OCI-LY1 (cell line): ENCODE measurements at regions not wholly inside any gene's neighbourhood (a gene's known extent, or its start where the extent isn't known, plus 50 kb on each side); places are given as distances from the start of the nearest gene placed in this dataset.

Experiments used
- H2AFZ ChIP-seq: fragments of 200-600 bp; sonication (generic), shearing (Covaris generic); 2 replicates; pipeline ENCODE4 v1.6.0; 2014; ENCODE audit warnings: antibody characterized with exemption, mild to moderate bottlenecking, low read length
- H3F3A ChIP-seq: fragments of 200-600 bp; sonication (generic), shearing (Covaris generic); 2 replicates; pipeline ENCODE4 v1.6.0; 2014; ENCODE audit warnings: mild to moderate bottlenecking, antibody characterized with exemption, low read length, moderate library complexity; ENCODE audit not compliant: insufficient read depth
- H3K27ac ChIP-seq: fragments of 200-600 bp; sonication (generic); 2 replicates; pipeline ENCODE4 v1.5.1; 2014; ENCODE audit warnings: low read length, mixed run types, mild to moderate bottlenecking, low read depth; ENCODE audit not compliant: poor library complexity, severe bottlenecking
- H3K27me3 ChIP-seq: fragments of 200-600 bp; sonication (generic); 2 replicates; pipeline ENCODE4 v1.6.0; 2014; ENCODE audit warnings: antibody characterized with exemption, mild to moderate bottlenecking, low read length, moderate library complexity; ENCODE audit not compliant: insufficient read depth
- H3K36me3 ChIP-seq: fragments of 200-600 bp; sonication (generic); 2 replicates; pipeline ENCODE4 v1.6.1; 2014; ENCODE audit warnings: mild to moderate bottlenecking, antibody characterized with exemption, low read length, moderate library complexity, mixed read lengths; ENCODE audit not compliant: insufficient read depth
- H3K4me1 ChIP-seq: fragments of 200-600 bp; sonication (generic); 2 replicates; pipeline ENCODE4 v1.5.1; 2014; ENCODE audit warnings: mild to moderate bottlenecking, low read length, moderate library complexity; ENCODE audit not compliant: insufficient read depth, severe bottlenecking
- H3K4me2 ChIP-seq: fragments of 200-600 bp; sonication (generic), shearing (Covaris generic); 2 replicates; pipeline ENCODE4 v1.6.1; 2014; ENCODE audit warnings: low read length
- H3K4me3 ChIP-seq: fragments of 200-600 bp; sonication (generic); 2 replicates; pipeline ENCODE4 v1.5.1; 2014; ENCODE audit warnings: low read length, low read depth, mild to moderate bottlenecking, mixed read lengths; ENCODE audit not compliant: poor library complexity, severe bottlenecking
- H3K79me2 ChIP-seq: fragments of 200-600 bp; shearing (Covaris generic); 2 replicates; pipeline ENCODE4 v1.6.1; 2016; ENCODE audit warnings: mixed run types, low read length, mixed read lengths; ENCODE audit not compliant: insufficient read depth
- H3K9ac ChIP-seq: fragments of 200-600 bp; sonication (generic), shearing (Covaris generic); 2 replicates; pipeline ENCODE4 v1.6.1; 2014; ENCODE audit warnings: mild to moderate bottlenecking, low read length, mixed read lengths
- H3K9me2 ChIP-seq: fragments of 200-600 bp; sonication (generic), shearing (Covaris generic); 2 replicates; pipeline ENCODE4 v1.6.1; 2014; ENCODE audit warnings: low read depth, mild to moderate bottlenecking, low read length, mixed read lengths
- H3K9me3 ChIP-seq: fragments of 200-600 bp; shearing (Covaris generic); 2 replicates; pipeline ENCODE4 v1.6.1; 2014; ENCODE audit warnings: low read length, mixed read lengths
- H4K20me1 ChIP-seq: fragments of 200-600 bp; sonication (generic), shearing (Covaris generic); 2 replicates; pipeline ENCODE4 v1.6.0; 2016; ENCODE audit warnings: mild to moderate bottlenecking, low read length; ENCODE audit not compliant: insufficient read depth
- CTCF ChIP-seq: fragments of 200-600 bp; sonication (generic), shearing (Covaris generic); IDR thresholded peaks from 2 replicates; pipeline ENCODE4 v1.5.1; 2017; ENCODE audit warnings: mild to moderate bottlenecking, antibody characterized with exemption, low read length, moderate library complexity, mixed read lengths
- EZH2 ChIP-seq: fragments of 200-600 bp; sonication (generic), shearing (Covaris generic); IDR thresholded peaks from 2 replicates; pipeline ENCODE4 v1.8.0; 2017; ENCODE audit warnings: borderline replicate concordance, mixed run types, mild to moderate bottlenecking, antibody characterized with exemption, low read length, moderate library complexity, mixed read lengths

- Histone ChIP-seq H3K36me3 (no peaks in the 10 kb centered on the region), H3K4me3 (no peak overlapping the region), H3K9me3 (no peaks in the 10 kb centered on the region), H3F3A (no peaks in the 10 kb centered on the region), H3K9ac (no peak overlapping the region), H3K4me2 (no peak overlapping the region), H2AFZ (no peak overlapping the region), H3K79me2 (no peaks in the 10 kb centered on the region), H3K4me1 (no peaks in the 10 kb centered on the region), H3K27me3 (no peaks in the 10 kb centered on the region), H4K20me1 (no peaks in the 10 kb centered on the region), H3K9me2 (no peaks in the 10 kb centered on the region), H3K27ac (no peak overlapping the region)
- TF ChIP-seq CTCF (no peak), EZH2 (no peak)
Observed at GRCh38 chr2:129488376-129488775, 491.1 kb upstream of the RAB6C start.

DNA sequence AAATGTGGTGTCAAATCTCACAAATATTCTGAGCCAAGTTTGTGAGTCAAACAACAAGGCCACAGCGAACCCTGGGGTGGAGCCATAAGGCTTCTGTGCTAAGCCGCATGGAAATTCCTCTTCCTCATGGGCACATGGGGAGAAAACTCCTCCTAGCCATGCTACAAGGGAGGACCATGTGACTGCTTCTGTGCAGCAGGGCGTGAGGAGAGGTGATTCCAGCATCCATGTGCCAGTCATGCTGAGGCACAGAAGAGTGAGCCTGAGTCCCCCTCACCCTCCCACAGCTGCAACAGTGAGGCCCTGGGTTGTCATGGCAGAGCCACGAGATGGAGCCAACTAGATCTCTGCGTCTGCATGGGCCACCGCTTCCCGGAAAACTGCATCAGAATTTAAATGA, 488.8 kb upstream of the RAB6C start:
- Histone ChIP-seq H3K36me3 (no peaks in the 10 kb centered on the region), H3K4me3 (no peak overlapping the region), H4K20me1 (no peaks in the 10 kb centered on the region), H3K4me2 (no peak overlapping the region), H3K27me3 (no peaks in the 10 kb centered on the region), H3K9ac (no peak overlapping the region), H3F3A (no peaks in the 10 kb centered on the region), H3K79me2 (no peaks in the 10 kb centered on the region), H3K4me1 (no peaks in the 10 kb centered on the region), H3K27ac (no peak overlapping the region), H3K9me3 (no peaks in the 10 kb centered on the region), H2AFZ (no peak overlapping the region), H3K9me2 (no peaks in the 10 kb centered on the region)
- no peak for TF ChIP-seq CTCF
- no peak for TF ChIP-seq EZH2

- H2AFZ ChIP-seq = no peak overlapping the region
- no peaks in the 10 kb centered on the region for H4K20me1 ChIP-seq
- H3K4me3 ChIP-seq = no peak overlapping the region
- no peak overlapping the region for H3K4me2 ChIP-seq
- H3F3A ChIP-seq = no peaks in the 10 kb centered on the region
- no peak overlapping the region for H3K27ac ChIP-seq
- no peaks in the 10 kb centered on the region for H3K27me3 ChIP-seq
- no peaks in the 10 kb centered on the region for H3K9me3 ChIP-seq
- H3K9ac ChIP-seq = no peak overlapping the region
- no peaks in the 10 kb centered on the region for H3K9me2 ChIP-seq
- TF ChIP-seq EZH2 (no peak), CTCF (no peak)
- no peaks in the 10 kb centered on the region for H3K36me3 ChIP-seq
- H3K79me2 ChIP-seq = no peaks in the 10 kb centered on the region
- no peaks in the 10 kb centered on the region for H3K4me1 ChIP-seq
Observed at GRCh38 chr2:129491308-129491707, 488.2 kb upstream of the RAB6C start.
